ENCODE measurements at regions not wholly inside any gene's neighbourhood (a gene's known extent, or its start where the extent isn't known, plus 50 kb on each side); places are given as distances from the start of the nearest gene placed in this dataset.

GRCh38 chr3:106824856-106825255 lies 552.4 kb upstream of the CCDC54 start:
- Histone ChIP-seq H3K4me3 (ENCODE audit: low read length) (no peak overlapping the region), H4K20me1 (ENCODE audit: insufficient read depth, low read length) (no peaks in the 10 kb centered on the region), H3K9ac (ENCODE audit: low read length) (no peak overlapping the region), H3K27ac (ENCODE audit: low read length) (no peak overlapping the region), H3K9me3 (ENCODE audit: insufficient read depth, low read length) (no peaks in the 10 kb centered on the region), H3K4me2 (ENCODE audit: low read length) (no peak overlapping the region), H3K27me3 (ENCODE audit: low read depth, low read length) (no peaks in the 10 kb centered on the region), H2AFZ (ENCODE audit: low read depth, low read length) (no peak overlapping the region), H3K79me2 (ENCODE audit: low read length) (no peaks in the 10 kb centered on the region), H3K36me3 (replicated peaks; ENCODE audit: low read depth, low read length) (no peaks in the 10 kb centered on the region), H3K4me1 (ENCODE audit: low read length) (no peaks in the 10 kb centered on the region)
- no peak for TF ChIP-seq EZH2phosphoT487 (IDR thresholded peaks at IDR 0.05; ENCODE audit: low read depth)
- TF ChIP-seq CTCF (IDR thresholded peaks at IDR 0.05; ENCODE audit: low read depth, low read length): peak; percentile 62

GRCh38 chr3:106825962-106826605 lies 551.2 kb upstream of the CCDC54 start:
- Histone ChIP-seq H3K36me3 (replicated peaks; ENCODE audit: low read depth, low read length) (no peaks in the 10 kb centered on the region), H3K9ac (ENCODE audit: low read length) (no peak overlapping the region), H3K4me2 (ENCODE audit: low read length) (no peak overlapping the region), H3K79me2 (ENCODE audit: low read length) (no peaks in the 10 kb centered on the region), H3K27ac (ENCODE audit: low read length) (no peak overlapping the region), H3K4me1 (ENCODE audit: low read length) (no peaks in the 10 kb centered on the region), H2AFZ (ENCODE audit: low read depth, low read length) (no peak overlapping the region), H3K9me3 (ENCODE audit: insufficient read depth, low read length) (no peaks in the 10 kb centered on the region), H4K20me1 (ENCODE audit: insufficient read depth, low read length) (no peaks in the 10 kb centered on the region), H3K27me3 (ENCODE audit: low read depth, low read length) (no peaks in the 10 kb centered on the region), H3K4me3 (ENCODE audit: low read length) (no peak overlapping the region)
- no peak for TF ChIP-seq EZH2phosphoT487 (IDR thresholded peaks at IDR 0.05; ENCODE audit: low read depth)
- TF ChIP-seq CTCF (IDR thresholded peaks at IDR 0.05; ENCODE audit: low read depth, low read length): no peak

GRCh38 chr3:106826791-106827311 lies 550.4 kb upstream of the CCDC54 start:
- H3K36me3 ChIP-seq (replicated peaks; ENCODE audit: low read depth, low read length): no peaks in the 10 kb centered on the region
- H3K9ac ChIP-seq (ENCODE audit: low read length): no peak overlapping the region
- no peak overlapping the region for H2AFZ ChIP-seq (ENCODE audit: low read depth, low read length)
- no peaks in the 10 kb centered on the region for H3K4me1 ChIP-seq (ENCODE audit: low read length)
- no peaks in the 10 kb centered on the region for H4K20me1 ChIP-seq (ENCODE audit: insufficient read depth, low read length)
- no peak overlapping the region for H3K4me2 ChIP-seq (ENCODE audit: low read length)
- no peak overlapping the region for H3K4me3 ChIP-seq (ENCODE audit: low read length)
- TF ChIP-seq CTCF (IDR thresholded peaks at IDR 0.05; ENCODE audit: low read depth, low read length): no peak
- TF ChIP-seq EZH2phosphoT487 (IDR thresholded peaks at IDR 0.05; ENCODE audit: low read depth): no peak
- no peaks in the 10 kb centered on the region for H3K27me3 ChIP-seq (ENCODE audit: low read depth, low read length)
- no peaks in the 10 kb centered on the region for H3K9me3 ChIP-seq (ENCODE audit: insufficient read depth, low read length)
- no peak overlapping the region for H3K27ac ChIP-seq (ENCODE audit: low read length)
- no peaks in the 10 kb centered on the region for H3K79me2 ChIP-seq (ENCODE audit: low read length)

GRCh38 chr3:106827515-106828213 lies 549.6 kb upstream of the CCDC54 start:
- Histone ChIP-seq H3K4me1 (ENCODE audit: low read length) (no peaks in the 10 kb centered on the region), H4K20me1 (ENCODE audit: insufficient read depth, low read length) (no peaks in the 10 kb centered on the region), H3K4me3 (ENCODE audit: low read length) (no peak overlapping the region), H3K27ac (ENCODE audit: low read length) (no peak overlapping the region), H3K27me3 (ENCODE audit: low read depth, low read length) (no peaks in the 10 kb centered on the region), H3K9ac (ENCODE audit: low read length) (no peak overlapping the region), H3K9me3 (ENCODE audit: insufficient read depth, low read length) (no peaks in the 10 kb centered on the region), H3K36me3 (replicated peaks; ENCODE audit: low read depth, low read length) (no peaks in the 10 kb centered on the region), H2AFZ (ENCODE audit: low read depth, low read length) (no peak overlapping the region), H3K79me2 (ENCODE audit: low read length) (no peaks in the 10 kb centered on the region), H3K4me2 (ENCODE audit: low read length) (no peak overlapping the region)
- TF ChIP-seq CTCF (IDR thresholded peaks at IDR 0.05; ENCODE audit: low read depth, low read length) (no peak), EZH2phosphoT487 (IDR thresholded peaks at IDR 0.05; ENCODE audit: low read depth) (no peak)
